Calu3 (cell line): ENCODE measurements at regions not wholly inside any gene's neighbourhood (a gene's known extent, or its start where the extent isn't known, plus 50 kb on each side); places are given as distances from the start of the nearest gene placed in this dataset.

Experiments
- BruUV-seq: library from RNA; stranded (reverse); fragments of 400-500 nt; replicated peaks from 2 replicates; lab custom pipeline; 2021; lab: Mats Ljungman, UMichigan
- CTCF ChIA-PET: fragments of 300-600 bp; sonication (Branson Sonifier 250); formaldehyde crosslinking; loops from one replicate; lab custom pipeline; 2022; ENCODE audit warnings: antibody characterized with exemption; lab: Charles Lee
- DNase-seq: peaks from one replicate; pipeline ENCODE4 v3.0.0; 2022
- H3K27ac Mint-ChIP-seq: one replicate; pipeline ENCODE4 v1.8.0; 2022; ENCODE audit warnings: mixed read lengths; ENCODE audit not compliant: unreplicated experiment
- H3K27me3 Mint-ChIP-seq: one replicate; pipeline ENCODE4 v1.8.0; 2022; ENCODE audit warnings: mixed read lengths; ENCODE audit not compliant: unreplicated experiment
- H3K36me3 Mint-ChIP-seq: one replicate; pipeline ENCODE4 v1.8.0; 2022; ENCODE audit warnings: mild to moderate bottlenecking, moderate library complexity, mixed read lengths; ENCODE audit not compliant: insufficient read depth, unreplicated experiment
- H3K4me1 Mint-ChIP-seq: one replicate; pipeline ENCODE4 v1.8.0; 2022; ENCODE audit warnings: mild to moderate bottlenecking, low read depth, mixed read lengths; ENCODE audit not compliant: unreplicated experiment
- H3K4me3 Mint-ChIP-seq: one replicate; pipeline ENCODE4 v1.8.0; 2022; ENCODE audit warnings: mild to moderate bottlenecking, low read depth, moderate library complexity, mixed read lengths; ENCODE audit not compliant: unreplicated experiment
- H3K9me3 Mint-ChIP-seq: one replicate; pipeline ENCODE4 v1.8.0; 2022; ENCODE audit warnings: low read depth, mixed read lengths; ENCODE audit not compliant: unreplicated experiment
- CTCF ChIP-seq: fragments of 200-600 bp; IDR thresholded peaks from one replicate; pipeline ENCODE4 v1.8.0; 2022; ENCODE audit warnings: antibody characterized with exemption; ENCODE audit not compliant: unreplicated experiment
- intact Hi-C: fragments of 100-400 bp; cut with micrococcal nuclease; formaldehyde crosslinking; loops from one replicate; pipeline ENCODE4 v1.10.0; 2022; ENCODE audit not compliant: unreplicated experiment

DNA sequence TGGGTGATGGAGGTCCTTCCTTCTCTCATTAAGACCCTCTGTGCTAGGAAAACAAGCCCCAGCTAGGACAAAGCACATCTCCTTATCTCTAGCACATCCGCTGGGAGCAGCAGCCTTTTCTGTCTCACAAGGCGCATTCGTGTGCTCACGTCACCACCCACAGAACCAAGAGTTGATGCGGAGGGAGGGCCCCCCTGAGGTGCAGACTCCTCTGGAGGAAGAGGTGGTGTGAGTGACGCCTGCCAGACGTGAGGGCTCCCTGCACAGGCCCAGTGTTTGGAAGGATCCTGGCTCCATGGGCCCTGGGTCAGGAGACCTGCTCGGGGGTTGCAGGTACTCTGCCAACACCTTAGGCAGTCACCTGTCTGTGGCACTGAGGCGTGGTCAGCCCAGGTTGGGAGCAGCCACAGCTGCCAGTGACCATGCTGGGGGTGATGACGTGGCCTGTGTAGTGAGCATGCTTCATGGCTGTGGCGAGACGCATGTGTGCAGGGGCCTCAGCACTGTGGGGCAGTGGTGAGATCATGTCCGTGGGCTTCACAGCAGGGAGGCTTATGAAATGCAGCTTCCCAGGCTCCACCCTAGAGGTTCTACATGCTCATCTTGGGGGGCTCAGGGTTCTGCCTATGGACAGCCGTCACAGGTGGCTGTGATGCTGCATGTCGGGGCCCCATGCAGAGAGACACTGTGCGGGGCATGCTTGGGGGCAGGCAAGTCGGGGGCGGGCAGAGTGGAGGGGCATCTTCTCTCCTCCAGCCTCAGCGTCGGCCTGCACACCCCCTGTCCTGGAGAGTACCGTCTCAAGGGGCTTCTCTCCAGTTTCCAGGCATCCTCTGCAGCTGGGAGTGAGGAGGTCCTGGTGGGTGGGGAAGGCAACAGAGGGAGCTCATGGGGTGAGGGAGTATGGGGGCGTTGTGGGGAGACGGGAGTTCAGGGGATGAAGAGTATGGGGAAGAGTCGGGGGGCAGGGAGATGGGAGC lies 56.2 kb upstream of the DPYSL4 start:
- H3K27me3 Mint-ChIP-seq, result peaks cover 76% of the 10 kb centered on the region
- no peaks in the 10 kb centered on the region for H3K4me1 Mint-ChIP-seq
- TF ChIP-seq CTCF, result no peak
- no peak for DNase-seq
- BruUV-seq, result no TSS peak
- H3K27ac Mint-ChIP-seq, result no peak overlapping the region
- CTCF ChIA-PET, result no interaction called here
- no peaks in the 10 kb centered on the region for H3K36me3 Mint-ChIP-seq
- H3K4me3 Mint-ChIP-seq, result no peak overlapping the region
- H3K9me3 Mint-ChIP-seq, result no peaks in the 10 kb centered on the region
- intact Hi-C loops, result no loop called here

DNA sequence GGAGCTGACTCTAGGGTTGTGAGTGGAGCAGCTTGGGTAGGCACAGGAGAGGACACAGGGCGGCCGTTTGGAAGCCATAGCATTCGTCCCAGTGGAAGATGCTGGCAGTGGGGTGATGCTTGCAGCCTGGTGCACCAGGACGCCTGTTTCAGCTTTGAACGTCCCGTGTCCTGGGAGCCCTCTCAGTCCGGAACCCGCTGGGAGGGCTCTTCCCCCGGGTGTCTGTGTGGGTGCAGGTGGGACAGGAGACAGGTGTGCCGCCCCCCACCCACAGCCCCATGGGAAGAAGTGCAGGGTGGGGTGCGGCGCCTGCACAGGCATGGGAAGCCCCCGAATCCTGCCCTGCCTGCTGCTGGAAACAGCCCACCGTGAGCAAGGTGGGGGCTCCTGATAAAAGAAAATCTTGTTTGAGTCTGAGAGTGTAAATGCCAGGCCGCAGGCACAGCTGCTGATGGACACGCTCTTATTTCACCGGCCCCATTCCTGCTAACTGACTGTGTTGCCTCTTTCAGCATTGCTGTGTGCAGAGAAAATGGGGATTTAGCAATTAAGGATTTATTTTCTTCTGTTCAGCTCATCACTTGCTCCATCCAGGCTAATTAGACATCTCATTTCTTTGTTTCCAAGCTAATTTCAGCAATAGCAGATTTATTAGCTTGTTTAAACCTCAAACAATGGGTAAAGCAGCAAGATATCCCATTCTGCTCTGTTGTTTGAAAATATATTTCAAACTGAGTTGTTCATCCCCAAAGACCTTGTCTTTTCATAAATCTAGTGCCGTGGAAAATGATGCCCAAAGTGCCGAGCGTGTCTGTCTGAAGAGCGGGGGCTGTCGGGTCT lies 54.9 kb upstream of the DPYSL4 start:
- CTCF ChIA-PET, result no interaction called here
- DNase-seq, result no peak
- H3K27ac Mint-ChIP-seq, result no peak overlapping the region
- H3K9me3 Mint-ChIP-seq, result no peaks in the 10 kb centered on the region
- no peak for TF ChIP-seq CTCF
- no TSS peak for BruUV-seq
- no peaks in the 10 kb centered on the region for H3K4me1 Mint-ChIP-seq
- no peaks in the 10 kb centered on the region for H3K36me3 Mint-ChIP-seq
- no peak overlapping the region for H3K4me3 Mint-ChIP-seq
- peaks cover 76% of the 10 kb centered on the region for H3K27me3 Mint-ChIP-seq
- intact Hi-C loops, result no loop called here

DNA sequence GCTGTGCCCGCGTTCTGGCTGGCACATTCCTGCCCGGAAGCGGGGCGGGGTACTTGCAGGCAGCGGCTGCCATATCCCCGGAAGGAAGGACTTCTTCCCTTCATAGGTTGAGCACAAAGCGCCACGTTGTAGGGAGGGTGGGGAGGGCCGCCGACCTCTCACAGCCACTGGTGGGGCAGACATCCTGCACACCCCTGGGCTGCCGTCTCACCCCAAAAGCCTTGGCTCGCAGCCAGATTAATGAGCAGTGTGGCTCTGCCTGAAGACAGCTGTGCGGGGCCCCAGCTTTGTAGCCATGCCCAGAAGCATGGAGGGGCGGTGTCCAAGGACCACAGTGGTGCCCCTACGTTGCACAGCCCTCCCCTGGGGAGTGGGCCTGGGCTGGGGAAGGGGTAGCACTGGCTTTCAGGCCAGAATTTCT lies 54.3 kb upstream of the DPYSL4 start:
- CTCF ChIA-PET, result no interaction called here

More for the DNA sequence above, 54.3 kb upstream of the DPYSL4 start:
- Mint-ChIP-seq H3K27ac (no peak overlapping the region), H3K4me3 (no peak overlapping the region), H3K27me3 (peaks cover 70% of the 10 kb centered on the region), H3K36me3 (no peaks in the 10 kb centered on the region), H3K4me1 (no peaks in the 10 kb centered on the region), H3K9me3 (no peaks in the 10 kb centered on the region)
- TF ChIP-seq CTCF, result no peak
- DNase-seq, result no peak
- BruUV-seq, result no TSS peak
- intact Hi-C loops, result no loop called here
